ENCODE measurements at regions not wholly inside any gene's neighbourhood (a gene's known extent, or its start where the extent isn't known, plus 50 kb on each side); places are given as distances from the start of the nearest gene placed in this dataset.
"Not testable (repeated sequence)": the region's sequence is repeated elsewhere in the genome, so short reads cannot be mapped to it uniquely, and the experiment has no call there.

DNA sequence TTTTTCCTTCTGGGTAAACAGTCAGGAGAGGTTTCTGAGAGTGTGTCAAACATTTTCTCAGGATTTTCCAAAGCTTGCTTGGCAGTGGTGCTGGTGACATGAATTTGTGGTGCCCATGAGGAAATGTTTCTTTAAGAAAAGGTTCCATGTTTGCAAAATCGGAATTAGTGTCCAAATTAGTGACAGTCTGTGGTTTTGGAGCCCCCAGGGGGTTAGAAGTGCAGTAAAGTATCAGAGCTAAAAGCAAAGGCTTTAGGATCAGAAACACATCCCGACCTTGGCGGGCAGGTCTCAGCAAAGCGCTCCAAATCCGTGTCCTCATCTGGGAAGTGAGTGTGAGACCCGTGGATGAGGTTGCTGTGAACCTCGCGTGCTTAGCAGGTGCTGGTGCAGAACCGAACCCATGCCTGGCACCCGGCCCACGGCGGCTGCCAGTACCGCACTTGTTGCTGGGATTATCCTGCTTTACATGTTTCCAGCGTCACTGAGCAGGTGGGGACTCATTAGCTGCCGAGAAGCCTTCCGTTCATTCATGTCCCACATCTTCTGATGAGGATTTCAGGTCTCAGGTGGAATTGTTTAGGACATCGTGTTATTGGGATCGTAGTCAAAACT lies 70.8 kb upstream of the COL5A1 start:
- no peak for DNase-seq
- H3K4me3 ChIP-seq (ENCODE audit: low read depth, low read length), result no peak overlapping the region

DNA sequence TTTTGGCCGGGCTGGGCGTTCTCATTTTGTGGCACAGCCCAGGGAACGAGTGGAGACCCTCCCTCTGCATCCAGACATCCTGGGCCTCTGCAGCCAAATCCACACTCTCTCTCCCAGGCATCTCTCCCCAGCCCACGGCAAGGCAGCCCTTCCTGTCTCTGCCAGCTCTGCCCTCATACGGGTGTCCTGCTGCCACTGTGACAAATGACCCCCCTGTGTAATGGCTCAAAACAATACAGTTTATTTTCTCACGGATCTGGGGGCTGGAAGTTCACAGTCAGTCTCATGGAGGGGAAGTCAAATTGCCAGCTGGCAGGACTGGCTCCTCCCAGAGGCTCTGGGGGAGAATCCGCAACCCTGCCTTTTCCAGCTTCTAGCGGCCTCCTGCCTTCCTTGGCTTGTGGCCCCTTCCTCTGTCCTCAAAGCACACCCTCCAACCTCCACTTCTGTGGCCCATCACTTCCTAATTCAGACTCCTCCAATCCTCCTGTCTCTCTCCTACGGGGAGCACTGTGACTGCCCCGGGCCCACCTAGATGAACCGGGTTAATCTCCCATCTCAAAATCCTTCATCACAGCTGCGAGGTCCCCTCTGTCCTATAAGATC lies 70.2 kb upstream of the COL5A1 start:
- Histone ChIP-seq H3K4me1 (no peaks in the 10 kb centered on the region; the same call in 1 of the 2 replicates), H3K4me3 (ENCODE audit: low read depth, low read length) (no peak overlapping the region), H3K9me3 (no peaks in the 10 kb centered on the region), H3K27me3 (no peaks in the 10 kb centered on the region), H3K36me3 (no peaks in the 10 kb centered on the region)
- no peak for DNase-seq
- TF ChIP-seq, protein P1, sequence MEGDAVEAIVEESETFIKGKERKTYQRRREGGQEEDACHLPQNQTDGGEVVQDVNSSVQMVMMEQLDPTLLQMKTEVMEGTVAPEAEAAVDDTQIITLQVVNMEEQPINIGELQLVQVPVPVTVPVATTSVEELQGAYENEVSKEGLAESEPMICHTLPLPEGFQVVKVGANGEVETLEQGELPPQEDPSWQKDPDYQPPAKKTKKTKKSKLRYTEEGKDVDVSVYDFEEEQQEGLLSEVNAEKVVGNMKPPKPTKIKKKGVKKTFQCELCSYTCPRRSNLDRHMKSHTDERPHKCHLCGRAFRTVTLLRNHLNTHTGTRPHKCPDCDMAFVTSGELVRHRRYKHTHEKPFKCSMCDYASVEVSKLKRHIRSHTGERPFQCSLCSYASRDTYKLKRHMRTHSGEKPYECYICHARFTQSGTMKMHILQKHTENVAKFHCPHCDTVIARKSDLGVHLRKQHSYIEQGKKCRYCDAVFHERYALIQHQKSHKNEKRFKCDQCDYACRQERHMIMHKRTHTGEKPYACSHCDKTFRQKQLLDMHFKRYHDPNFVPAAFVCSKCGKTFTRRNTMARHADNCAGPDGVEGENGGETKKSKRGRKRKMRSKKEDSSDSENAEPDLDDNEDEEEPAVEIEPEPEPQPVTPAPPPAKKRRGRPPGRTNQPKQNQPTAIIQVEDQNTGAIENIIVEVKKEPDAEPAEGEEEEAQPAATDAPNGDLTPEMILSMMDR (IDR thresholded peaks at IDR 0.05; ENCODE audit: low read depth, low read length), result no peak

More for the DNA sequence above, 70.8 kb upstream of the COL5A1 start:
- H3K36me3 ChIP-seq, result no peaks in the 10 kb centered on the region
- H3K9me3 ChIP-seq, result no peaks in the 10 kb centered on the region
- H3K4me1 ChIP-seq, result no peaks in the 10 kb centered on the region; the same call in 1 of the 2 replicates
- no peaks in the 10 kb centered on the region for H3K27me3 ChIP-seq
- TF ChIP-seq, protein P1 (IDR thresholded peaks at IDR 0.05; ENCODE audit: low read depth, low read length), result no peak

DNA sequence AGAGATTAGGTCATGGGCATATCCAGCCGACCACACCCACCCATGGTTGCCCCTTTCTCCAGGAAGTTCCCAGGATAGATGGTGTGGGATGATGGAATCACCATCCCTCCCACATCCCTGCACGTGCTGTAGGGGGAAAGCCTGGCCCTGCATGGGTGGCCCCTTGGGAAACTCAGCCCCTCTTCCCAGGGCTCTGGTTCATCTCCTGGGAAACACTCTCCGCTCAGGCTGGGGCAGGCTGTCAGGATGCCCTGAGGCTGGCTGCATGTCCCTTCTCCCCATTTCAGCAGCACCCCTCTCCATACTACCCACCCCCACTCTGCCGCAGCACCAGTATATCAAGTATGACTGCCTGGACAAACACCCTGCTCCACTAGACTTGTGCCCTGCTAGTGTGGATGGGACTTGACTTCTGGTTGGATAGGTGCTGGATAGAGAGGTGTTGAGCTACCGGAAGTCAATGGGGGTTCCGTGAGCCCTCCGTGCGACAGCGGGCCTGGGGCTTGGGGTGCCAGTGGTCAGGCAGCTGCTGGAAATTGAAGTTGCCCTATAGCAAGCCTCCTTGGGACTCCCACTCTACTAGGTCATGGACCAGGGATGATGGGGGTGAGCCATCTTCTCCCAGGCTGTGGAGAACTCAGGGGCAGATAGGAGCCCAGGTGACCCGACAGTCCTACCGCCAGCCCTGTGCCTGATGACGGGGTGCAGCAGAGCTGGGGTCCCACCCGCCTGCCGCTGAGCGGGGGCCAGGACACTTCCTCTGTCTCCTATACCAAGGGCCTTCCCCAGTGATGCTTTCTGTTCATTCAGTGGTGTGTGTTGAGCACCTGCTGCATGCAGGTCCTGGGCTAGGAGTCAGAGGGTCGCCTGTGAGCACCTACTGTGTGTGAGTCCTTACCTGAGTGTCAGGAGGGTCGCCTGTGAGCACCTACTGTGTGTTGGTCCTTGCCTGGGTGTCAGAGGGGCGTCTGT lies 69.4 kb upstream of the COL5A1 start:
- Histone ChIP-seq H3K27me3 (no peaks in the 10 kb centered on the region), H3K4me3 (ENCODE audit: low read depth, low read length) (no peak overlapping the region), H3K4me1 (no peaks in the 10 kb centered on the region; the same call in 1 of the 2 replicates), H3K36me3 (no peaks in the 10 kb centered on the region), H3K9me3 (no peaks in the 10 kb centered on the region)
- DNase-seq, result peak; percentile 41
- TF ChIP-seq, protein P1 (IDR thresholded peaks at IDR 0.05; ENCODE audit: low read depth, low read length), result no peak

DNA sequence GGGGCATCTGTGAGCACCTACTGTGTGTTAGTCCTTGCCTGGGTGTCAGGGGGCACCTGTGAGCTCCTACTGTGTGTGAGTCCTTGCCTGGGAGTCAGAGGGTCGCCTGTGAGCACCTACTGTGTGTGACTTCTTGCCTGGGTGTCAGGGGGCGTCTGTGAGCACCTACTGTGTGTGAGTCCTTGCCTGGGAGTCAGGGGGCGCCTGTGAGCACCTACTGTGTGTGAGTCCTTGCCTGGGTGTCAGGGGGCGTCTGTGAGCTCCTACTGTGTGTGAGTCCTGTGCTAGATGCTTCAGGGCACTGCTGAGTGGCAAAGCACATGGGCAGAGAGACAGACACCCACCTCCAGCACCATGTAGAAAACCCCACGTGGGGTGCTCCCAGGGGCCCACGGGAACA lies 66.9 kb upstream of the COL5A1 start:
- H3K27me3 ChIP-seq; H3K9me3 ChIP-seq; H3K36me3 ChIP-seq; H3K4me3 ChIP-seq (ENCODE audit: low read depth, low read length); DNase-seq; H3K4me1 ChIP-seq: not testable (repeated sequence)

DNA sequence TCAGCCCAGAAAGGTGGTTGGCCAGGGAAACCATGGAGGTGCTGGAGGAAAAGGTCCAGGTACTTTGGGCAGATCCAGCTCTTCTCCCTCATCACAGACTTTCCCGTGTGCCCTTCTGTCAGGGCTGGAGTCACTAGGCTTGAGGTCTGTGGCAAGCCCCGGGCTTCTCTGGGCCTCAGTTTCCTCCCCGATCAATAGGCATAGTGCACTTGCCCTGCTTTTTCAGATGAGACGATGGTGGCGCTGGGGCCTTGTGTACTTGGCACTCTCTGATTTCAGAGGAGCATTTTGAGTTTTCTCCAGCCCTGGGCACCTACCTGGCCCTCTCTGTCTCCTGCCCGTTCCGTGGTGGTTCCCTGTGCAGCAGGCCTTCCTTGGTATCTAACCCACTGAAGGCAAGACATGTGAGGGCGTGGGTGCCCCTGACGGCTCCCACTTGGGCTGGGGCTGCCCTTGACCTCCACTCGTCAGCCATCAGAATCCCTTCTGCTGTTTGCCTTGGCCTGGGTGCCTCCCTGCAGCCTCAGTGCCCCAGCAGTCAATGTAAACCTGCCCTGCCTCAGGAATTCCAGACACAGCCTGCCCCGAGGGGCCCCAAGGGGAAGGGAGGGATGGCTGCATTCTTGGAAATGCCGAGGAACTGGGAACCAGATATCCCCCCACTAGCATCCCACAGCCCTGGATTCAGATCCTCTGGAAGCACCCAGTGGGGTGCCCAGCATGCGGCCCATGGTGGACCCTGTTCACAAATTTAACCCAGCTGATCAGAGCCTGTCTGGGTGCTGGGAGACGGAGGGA lies 66.3 kb upstream of the COL5A1 start:
- H3K36me3 ChIP-seq, result no peaks in the 10 kb centered on the region
- no peaks in the 10 kb centered on the region for H3K27me3 ChIP-seq

More for the DNA sequence above, 66.3 kb upstream of the COL5A1 start:
- Histone ChIP-seq H3K4me3 (ENCODE audit: low read depth, low read length) (no peak overlapping the region), H3K4me1 (no peaks in the 10 kb centered on the region), H3K9me3 (no peaks in the 10 kb centered on the region)
- no peak for DNase-seq
- TF ChIP-seq, protein P1 (IDR thresholded peaks at IDR 0.05; ENCODE audit: low read depth, low read length), result no peak
